LNCaP clone FGC (cell line): ENCODE measurements at regions not wholly inside any gene's neighbourhood (a gene's known extent, or its start where the extent isn't known, plus 50 kb on each side); places are given as distances from the start of the nearest gene placed in this dataset.
"Not testable (repeated sequence)": the region's sequence is repeated elsewhere in the genome, so short reads cannot be mapped to it uniquely, and the experiment has no call there.

Experiments
- DNase-seq: peaks from one replicate; pipeline ENCODE4 v3.0.0-alpha.2; 2011; ENCODE audit warnings: low read depth
- H3K4me3 ChIP-seq: 2 replicates; pipeline ENCODE4 v1.5.1; 2011; ENCODE audit warnings: mild to moderate bottlenecking, low read depth, low read length, control low read depth
- CTCF ChIP-seq: IDR thresholded peaks from 2 replicates; pipeline ENCODE4 v1.5.1; 2012; ENCODE audit warnings: mild to moderate bottlenecking; ENCODE audit not compliant: control insufficient read depth, insufficient read depth; ENCODE audit errors: extremely low read depth

DNA sequence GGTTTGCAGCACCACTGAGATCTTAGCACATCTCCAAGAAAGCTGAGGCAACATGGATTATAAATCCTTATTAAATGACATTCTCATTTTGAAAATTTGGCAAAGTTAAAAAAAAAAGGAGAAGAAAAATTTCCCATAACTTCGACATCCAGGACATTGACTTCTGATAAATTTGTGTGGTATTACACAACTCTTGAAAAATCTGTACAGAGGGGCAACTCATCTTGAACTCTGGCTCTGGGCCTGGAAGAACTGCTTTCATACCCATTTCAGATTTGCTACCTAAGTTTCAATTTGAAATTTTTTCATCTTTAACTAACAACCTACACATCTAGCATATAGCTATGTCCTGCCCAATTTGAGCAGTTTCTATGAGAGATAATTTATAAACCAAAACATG is 118.0 kb upstream of the UGP2 start:
- no peak for DNase-seq
- TF ChIP-seq CTCF = no peak
- H3K4me3 ChIP-seq = no peak overlapping the region

- H3K4me3 ChIP-seq, DNase-seq: not testable (repeated sequence)
Observed at GRCh38 chr2:63725212-63725611, 116.5 kb upstream of the UGP2 start.

GRCh38 chr2:63729362-63729761 is 112.3 kb upstream of the UGP2 start:
- no peak for TF ChIP-seq CTCF
- DNase-seq = no peak
- no peak overlapping the region for H3K4me3 ChIP-seq

- no peak for TF ChIP-seq CTCF
Observed at GRCh38 chr2:63729831-63730230, 111.9 kb upstream of the UGP2 start.

DNA sequence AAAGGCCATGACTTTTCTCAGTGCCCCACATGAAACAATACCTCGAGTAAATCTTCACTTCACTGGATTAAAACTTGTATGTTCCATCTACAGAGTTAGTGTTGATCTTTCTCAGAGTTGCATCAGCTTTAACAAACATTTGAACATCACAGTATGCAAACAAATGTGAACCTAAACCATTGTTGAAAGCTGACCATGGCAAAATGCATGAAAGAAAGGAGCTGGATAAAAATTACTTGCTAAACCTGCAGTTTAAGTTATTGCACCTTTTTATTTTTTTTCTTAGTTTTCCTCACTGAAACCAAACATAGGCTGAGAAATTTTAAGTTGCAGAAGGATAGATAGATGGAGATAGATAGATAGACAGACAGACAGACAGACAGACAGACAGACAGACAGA is 107.2 kb upstream of the UGP2 start:
- no peak overlapping the region for H3K4me3 ChIP-seq
- no peak for TF ChIP-seq CTCF
- peak; percentile 75 for DNase-seq

More at GRCh38 chr2:63729831-63730230, 111.9 kb upstream of the UGP2 start:
- no peak overlapping the region for H3K4me3 ChIP-seq
- DNase-seq = no peak

DNA sequence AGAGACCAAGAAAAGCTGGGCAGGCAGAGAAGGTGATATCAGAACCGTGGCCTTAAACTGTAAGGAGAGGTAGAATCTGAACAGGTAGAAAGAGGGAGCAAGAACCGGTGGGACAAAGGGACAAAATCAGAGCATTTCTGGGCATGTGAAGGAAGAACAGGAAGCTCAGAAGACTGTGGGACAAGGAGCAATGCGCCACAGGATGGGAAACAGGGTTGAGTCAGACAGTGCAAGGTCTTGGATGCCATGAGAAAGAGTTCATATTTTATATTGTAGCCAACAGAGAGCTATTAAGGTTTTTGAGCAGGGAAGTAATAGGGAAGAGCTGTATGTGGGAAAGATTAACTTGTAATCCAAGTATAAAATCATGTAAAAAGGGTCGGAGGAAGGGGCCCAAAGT is 106.4 kb upstream of the UGP2 start:
- TF ChIP-seq CTCF = no peak
- no peak for DNase-seq
- H3K4me3 ChIP-seq = no peak overlapping the region

DNA sequence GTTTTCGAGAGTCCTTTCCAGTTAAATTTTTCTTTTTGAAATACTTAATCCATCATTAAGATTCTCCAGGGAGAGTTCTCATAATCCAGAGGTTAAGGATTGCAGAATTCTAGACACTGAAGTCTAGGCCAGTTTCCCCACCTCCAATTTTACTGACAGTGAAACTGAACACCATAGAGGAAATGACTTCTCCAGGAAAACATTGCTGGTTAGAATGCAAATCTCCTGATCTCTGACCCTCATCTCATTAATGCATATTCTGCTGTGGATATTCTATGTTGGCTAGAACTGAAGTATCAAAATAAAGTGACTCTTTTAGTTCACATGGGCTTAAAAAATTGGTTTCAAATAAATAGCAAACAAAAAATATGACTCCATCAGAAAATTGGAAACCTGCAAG is 105.8 kb upstream of the UGP2 start:
- H3K4me3 ChIP-seq = no peak overlapping the region
- no peak for DNase-seq
- TF ChIP-seq CTCF = no peak

GRCh38 chr2:63736354-63736753 is 105.3 kb upstream of the UGP2 start:
- H3K4me3 ChIP-seq = no peak overlapping the region
- no peak for TF ChIP-seq CTCF
- no peak for DNase-seq
